ENCODE measurements at regions not wholly inside any gene's neighbourhood (a gene's known extent, or its start where the extent isn't known, plus 50 kb on each side); places are given as distances from the start of the nearest gene placed in this dataset.
"Not testable (repeated sequence)": the region's sequence is repeated elsewhere in the genome, so short reads cannot be mapped to it uniquely, and the experiment has no call there.

DNA sequence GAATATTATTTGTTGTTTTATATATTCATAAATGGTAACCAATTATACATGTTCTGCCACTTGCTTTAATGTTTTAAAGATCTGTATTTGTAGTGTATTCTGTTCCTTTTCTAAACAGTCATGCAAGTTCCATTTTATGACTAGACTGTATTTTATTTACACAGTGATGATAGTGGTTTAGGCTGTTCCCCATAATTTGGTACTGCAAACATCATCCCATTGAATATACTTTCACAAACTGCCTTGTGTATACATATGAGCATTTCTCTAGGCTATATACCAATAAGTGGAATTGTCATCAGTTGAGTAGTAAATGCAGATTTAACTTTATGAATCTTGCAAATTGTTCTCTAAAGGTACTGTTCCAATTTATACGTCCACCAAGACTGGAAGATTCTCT is 738.0 kb downstream of the EPHA7 start:
- no peak overlapping the region for H2AFZ ChIP-seq
- H3K4me1 ChIP-seq (ENCODE audit: insufficient read depth): no peaks in the 10 kb centered on the region
- 85% methylated on average over 1 of the region's 1 CpG for WGBS (ENCODE audit: low lambda C conversion rate, missing lambda C conversion rate)
- H3K4me2 ChIP-seq: no peak overlapping the region
- no peak for DNase-seq (ENCODE audit: low spot score)
- TF ChIP-seq, protein P1, sequence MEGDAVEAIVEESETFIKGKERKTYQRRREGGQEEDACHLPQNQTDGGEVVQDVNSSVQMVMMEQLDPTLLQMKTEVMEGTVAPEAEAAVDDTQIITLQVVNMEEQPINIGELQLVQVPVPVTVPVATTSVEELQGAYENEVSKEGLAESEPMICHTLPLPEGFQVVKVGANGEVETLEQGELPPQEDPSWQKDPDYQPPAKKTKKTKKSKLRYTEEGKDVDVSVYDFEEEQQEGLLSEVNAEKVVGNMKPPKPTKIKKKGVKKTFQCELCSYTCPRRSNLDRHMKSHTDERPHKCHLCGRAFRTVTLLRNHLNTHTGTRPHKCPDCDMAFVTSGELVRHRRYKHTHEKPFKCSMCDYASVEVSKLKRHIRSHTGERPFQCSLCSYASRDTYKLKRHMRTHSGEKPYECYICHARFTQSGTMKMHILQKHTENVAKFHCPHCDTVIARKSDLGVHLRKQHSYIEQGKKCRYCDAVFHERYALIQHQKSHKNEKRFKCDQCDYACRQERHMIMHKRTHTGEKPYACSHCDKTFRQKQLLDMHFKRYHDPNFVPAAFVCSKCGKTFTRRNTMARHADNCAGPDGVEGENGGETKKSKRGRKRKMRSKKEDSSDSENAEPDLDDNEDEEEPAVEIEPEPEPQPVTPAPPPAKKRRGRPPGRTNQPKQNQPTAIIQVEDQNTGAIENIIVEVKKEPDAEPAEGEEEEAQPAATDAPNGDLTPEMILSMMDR (IDR thresholded peaks at IDR 0.05; ENCODE audit: poor library complexity): no peak
- TF ChIP-seq EZH2phosphoT487 (IDR thresholded peaks at IDR 0.05; ENCODE audit: low read depth, severe bottlenecking, unreplicated experiment) (no peak), EZH2 (IDR thresholded peaks at IDR 0.05; ENCODE audit: borderline replicate concordance) (no peak)
- H3K79me2 ChIP-seq: no peaks in the 10 kb centered on the region
- H3K9me3 ChIP-seq (ENCODE audit: low read depth): no peaks in the 10 kb centered on the region
- no peak overlapping the region for H3K27ac ChIP-seq
- no peaks in the 10 kb centered on the region for H3K9me2 ChIP-seq (replicated peaks; ENCODE audit: insufficient read depth)
- no peak overlapping the region for H3K4me3 ChIP-seq
- no peaks in the 10 kb centered on the region for H4K20me1 ChIP-seq (ENCODE audit: insufficient read depth, poor library complexity, severe bottlenecking)
- H3K27me3 ChIP-seq: no peaks in the 10 kb centered on the region
- no peaks in the 10 kb centered on the region for H3K36me3 ChIP-seq (replicated peaks; ENCODE audit: insufficient read depth, low read depth)

DNA sequence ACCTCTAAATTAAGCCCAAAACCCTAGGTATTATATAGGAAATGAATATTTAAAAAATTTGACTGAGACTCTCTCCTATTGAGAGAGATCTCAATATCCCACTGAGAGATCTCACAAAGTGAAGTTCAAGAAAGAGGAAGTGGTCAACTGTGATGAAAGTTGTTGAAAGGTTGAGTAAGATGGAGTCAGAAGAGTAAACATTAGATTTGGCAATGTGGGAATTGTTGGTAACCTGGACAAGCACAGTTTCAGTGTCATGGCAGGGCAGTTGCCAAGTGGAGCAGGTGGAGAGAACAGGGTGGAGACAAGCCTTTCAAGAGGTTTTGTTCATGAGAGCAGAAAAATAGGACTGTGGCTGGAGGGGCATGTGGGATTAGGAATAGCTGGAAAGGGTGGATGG is 747.9 kb downstream of the EPHA7 start:
- H3K79me2 ChIP-seq: not testable (repeated sequence)

GRCh38 chr6:92667843-92668242 is 751.5 kb downstream of the EPHA7 start:
- no peaks in the 10 kb centered on the region for H3K9me3 ChIP-seq (ENCODE audit: low read depth)
- H3K27ac ChIP-seq: no peak overlapping the region
- H3K4me2 ChIP-seq: no peak overlapping the region
- no peaks in the 10 kb centered on the region for H3K36me3 ChIP-seq (replicated peaks; ENCODE audit: insufficient read depth, low read depth)
- no peaks in the 10 kb centered on the region for H3K9me2 ChIP-seq (replicated peaks; ENCODE audit: insufficient read depth)
- no peak overlapping the region for H2AFZ ChIP-seq
- no peaks in the 10 kb centered on the region for H3K27me3 ChIP-seq
- no peaks in the 10 kb centered on the region for H4K20me1 ChIP-seq (ENCODE audit: insufficient read depth, poor library complexity, severe bottlenecking)
- no peak overlapping the region for H3K4me3 ChIP-seq
- no peak for DNase-seq (ENCODE audit: low spot score)
- TF ChIP-seq EZH2phosphoT487 (IDR thresholded peaks at IDR 0.05; ENCODE audit: low read depth, severe bottlenecking, unreplicated experiment) (no peak), EZH2 (IDR thresholded peaks at IDR 0.05; ENCODE audit: borderline replicate concordance) (no peak)
- TF ChIP-seq, protein P1 (IDR thresholded peaks at IDR 0.05; ENCODE audit: poor library complexity): no peak
- WGBS (ENCODE audit: low lambda C conversion rate, missing lambda C conversion rate): 51% methylated on average over 5 of the region's 5 CpGs
- H3K4me1 ChIP-seq (ENCODE audit: insufficient read depth): no peaks in the 10 kb centered on the region
- H3K79me2 ChIP-seq: no peaks in the 10 kb centered on the region

More for the DNA sequence above, 747.9 kb downstream of the EPHA7 start:
- not testable (repeated sequence) for H3K9me2 ChIP-seq (replicated peaks; ENCODE audit: insufficient read depth); H2AFZ ChIP-seq; H3K4me1 ChIP-seq (ENCODE audit: insufficient read depth); H3K27me3 ChIP-seq; H3K9me3 ChIP-seq (ENCODE audit: low read depth); H3K4me2 ChIP-seq; H3K27ac ChIP-seq; H3K36me3 ChIP-seq (replicated peaks; ENCODE audit: insufficient read depth, low read depth); H4K20me1 ChIP-seq (ENCODE audit: insufficient read depth, poor library complexity, severe bottlenecking); H3K4me3 ChIP-seq; DNase-seq (ENCODE audit: low spot score)

- no peaks in the 10 kb centered on the region for H3K79me2 ChIP-seq
- no peak overlapping the region for H3K27ac ChIP-seq
- no peak overlapping the region for H3K4me3 ChIP-seq
- H3K9me3 ChIP-seq (ENCODE audit: low read depth): no peaks in the 10 kb centered on the region
- whole genome bisulfite sequencing (ENCODE audit: low lambda C conversion rate, missing lambda C conversion rate): 68% methylated on average over 5 of the region's 5 CpGs
- no peak overlapping the region for H3K4me2 ChIP-seq
- H3K4me1 ChIP-seq (ENCODE audit: insufficient read depth): no peaks in the 10 kb centered on the region
- H3K36me3 ChIP-seq (replicated peaks; ENCODE audit: insufficient read depth, low read depth): no peaks in the 10 kb centered on the region
- no peak for DNase-seq (ENCODE audit: low spot score)
- no peak for TF ChIP-seq EZH2 (IDR thresholded peaks at IDR 0.05; ENCODE audit: borderline replicate concordance)
- TF ChIP-seq, protein P1 (IDR thresholded peaks at IDR 0.05; ENCODE audit: poor library complexity): no peak
- TF ChIP-seq EZH2phosphoT487 (IDR thresholded peaks at IDR 0.05; ENCODE audit: low read depth, severe bottlenecking, unreplicated experiment): no peak
- no peak overlapping the region for H2AFZ ChIP-seq
- no peaks in the 10 kb centered on the region for H3K27me3 ChIP-seq
- H3K9me2 ChIP-seq (replicated peaks; ENCODE audit: insufficient read depth): no peaks in the 10 kb centered on the region
- H4K20me1 ChIP-seq (ENCODE audit: insufficient read depth, poor library complexity, severe bottlenecking): no peaks in the 10 kb centered on the region
Measured at GRCh38 chr6:92648364-92649086, 770.8 kb downstream of the EPHA7 start.

All from hepatocyte (in vitro differentiated cells).